H1 (cell line): ENCODE measurements at regions not wholly inside any gene's neighbourhood (a gene's known extent, or its start where the extent isn't known, plus 50 kb on each side); places are given as distances from the start of the nearest gene placed in this dataset.

ENCODE experiments used
- CTCF ChIA-PET: fragments of 300-600 bp; sonication (Branson Sonifier 250); formaldehyde crosslinking; loops from one replicate; lab custom pipeline; 2021; ENCODE audit not compliant: partially characterized antibody; lab: Charles Lee
- POLR2A ChIA-PET: fragments of 300-600 bp; sonication (Branson Sonifier 250); formaldehyde crosslinking; loops from one replicate; lab custom pipeline; 2021; ENCODE audit warnings: inconsistent platforms; ENCODE audit not compliant: partially characterized antibody; lab: Charles Lee
- DNase-seq, 2 experiments: peaks; one replicate each; pipeline versions ENCODE4 v3.0.0 to v3.0.0-alpha.2; 2010 to 2022; ENCODE audit warnings: low spot score in 2 of 2, low read depth in 1 of 2, mixed read lengths in 1 of 2
- FAIRE-seq: peaks from 2 replicates; lab custom pipeline; 2011; peaks lifted over from hg19 to GRCh38; lab: Jason Lieb, UNC
- H2AFZ ChIP-seq: 2 replicates; pipeline ENCODE4 v1.8.1; 2012; ENCODE audit warnings: low read length, inconsistent platforms
- H2AK5ac ChIP-seq: 2 replicates; pipeline ENCODE4 v1.6.1; 2013; ENCODE audit warnings: low read depth, low read length
- H2BK120ac ChIP-seq: replicated peaks from 2 replicates; pipeline ENCODE3; 2013; ENCODE audit warnings: low read depth, low read length, inconsistent platforms
- H2BK12ac ChIP-seq: 2 replicates; pipeline ENCODE4 v1.6.1; 2013; ENCODE audit warnings: low read depth, low read length
- H2BK15ac ChIP-seq: 2 replicates; pipeline ENCODE4 v1.6.1; 2013; ENCODE audit warnings: low read length
- H2BK20ac ChIP-seq: 2 replicates; pipeline ENCODE4 v1.6.1; 2013; ENCODE audit warnings: low read length
- H2BK5ac ChIP-seq: 2 replicates; pipeline ENCODE4 v1.6.1; 2013; ENCODE audit warnings: low read depth, low read length
- H3K14ac ChIP-seq: 2 replicates; pipeline ENCODE4 v1.6.1; 2013; ENCODE audit warnings: inconsistent platforms; ENCODE audit not compliant: insufficient read length
- H3K18ac ChIP-seq: 2 replicates; pipeline ENCODE4 v1.6.1; 2013; ENCODE audit warnings: low read length; ENCODE audit errors: extremely low read depth
- H3K23ac ChIP-seq: 2 replicates; pipeline ENCODE4 v1.6.1; 2013; ENCODE audit warnings: inconsistent platforms; ENCODE audit not compliant: insufficient read length
- H3K23me2 ChIP-seq: 2 replicates; pipeline ENCODE4 v1.6.1; 2013; ENCODE audit warnings: low read depth, low read length
- H3K27ac ChIP-seq: 2 replicates; pipeline ENCODE4 v1.6.1; 2011; ENCODE audit warnings: low read depth, low read length, inconsistent platforms
- H3K27me3 ChIP-seq, 4 experiments: replicated peaks in 1 of 4; 1 replicate in 1 of 4; 2 replicates in 3 of 4; pipeline versions ENCODE4 v1.6.1 to v1.8.1; 2011 to 2013; ENCODE audit warnings: low read length in 3 of 4, mild to moderate bottlenecking in 3 of 4, inconsistent platforms in 2 of 4, mixed read lengths in 2 of 4, moderate library complexity in 1 of 4; ENCODE audit not compliant: control insufficient read depth in 3 of 4, insufficient read depth in 3 of 4; ENCODE audit errors: extremely low read depth in 1 of 4
- H3K36me3 ChIP-seq, 4 experiments: 2 replicates each; pipeline versions ENCODE4 v1.6.1 to v1.8.1; 2011 to 2013; ENCODE audit warnings: mild to moderate bottlenecking in 4 of 4, low read length in 3 of 4, moderate library complexity in 2 of 4, control low read depth in 1 of 4, inconsistent platforms in 1 of 4; ENCODE audit not compliant: insufficient read depth in 4 of 4, control insufficient read depth in 2 of 4
- H3K4ac ChIP-seq: replicated peaks from 2 replicates; pipeline ENCODE3; 2013; ENCODE audit warnings: low read length, low read depth, mixed read lengths, inconsistent platforms; ENCODE audit not compliant: insufficient read length
- H3K4me1 ChIP-seq, 4 experiments: replicated peaks in 1 of 4; 1 replicate in 1 of 4; 2 replicates in 3 of 4; pipeline versions ENCODE4 v1.6.1 to v1.8.1; 2011 to 2013; ENCODE audit warnings: low read length in 3 of 4, inconsistent platforms in 2 of 4, mixed read lengths in 1 of 4; ENCODE audit not compliant: insufficient read depth in 4 of 4, control insufficient read depth in 3 of 4
- H3K4me2 ChIP-seq, 2 experiments: 2 replicates each; pipeline versions ENCODE4 v1.6.1 to v1.8.1; 2011 to 2013; ENCODE audit warnings: low read depth in 2 of 2, low read length in 2 of 2, control low read depth in 1 of 2, inconsistent platforms in 1 of 2, mild to moderate bottlenecking in 1 of 2; ENCODE audit not compliant: insufficient read depth in 1 of 2
- H3K4me3 ChIP-seq, 4 experiments: fragments of 200-600, 300-600 bp in 1 of 4; sonication (generic), shearing (Covaris generic), sonication (Bioruptor Twin) in 1 of 4; 2 replicates each; pipeline versions ENCODE4 v1.5.1 to v1.8.1; 2011 to 2016; ENCODE audit warnings: low read length in 4 of 4, low read depth in 3 of 4, control low read depth in 2 of 4, inconsistent platforms in 2 of 4, mild to moderate bottlenecking in 2 of 4, mixed read lengths in 1 of 4, moderate library complexity in 1 of 4; ENCODE audit not compliant: insufficient read depth in 2 of 4; ENCODE audit errors: extremely low read depth in 1 of 4
- H3K56ac ChIP-seq: replicated peaks from 2 replicates; pipeline ENCODE3; 2013; ENCODE audit warnings: low read depth, mild to moderate bottlenecking, mixed read lengths, low read length, inconsistent platforms; ENCODE audit not compliant: insufficient read length
- H3K79me1 ChIP-seq: 2 replicates; pipeline ENCODE4 v1.6.1; 2013; ENCODE audit warnings: low read depth, low read length, control low read depth
- H3K79me2 ChIP-seq, 2 experiments: 2 replicates each; pipeline versions ENCODE4 v1.6.1 to v1.8.1; 2012 to 2013; ENCODE audit warnings: low read length in 2 of 2, mild to moderate bottlenecking in 2 of 2, inconsistent platforms in 1 of 2; ENCODE audit not compliant: insufficient read depth in 2 of 2, control insufficient read depth in 1 of 2
- H3K9ac ChIP-seq, 4 experiments: replicated peaks in 1 of 4; 1 replicate in 1 of 4; 2 replicates in 3 of 4; pipeline versions ENCODE4 v1.6.1 to v1.8.1; 2011 to 2013; ENCODE audit warnings: low read depth in 3 of 4, low read length in 3 of 4, control low read depth in 2 of 4, mild to moderate bottlenecking in 2 of 4, moderate library complexity in 2 of 4, inconsistent platforms in 1 of 4; ENCODE audit errors: extremely low read depth in 1 of 4
- H3K9me3 ChIP-seq, 2 experiments: 2 replicates each; pipeline versions ENCODE4 v1.6.1 to v1.8.1; 2012 to 2013; ENCODE audit warnings: mild to moderate bottlenecking in 2 of 2, moderate library complexity in 2 of 2, control low read depth in 1 of 2, inconsistent platforms in 1 of 2, low read depth in 1 of 2, low read length in 1 of 2, mixed read lengths in 1 of 2; ENCODE audit not compliant: insufficient read depth in 2 of 2
- H4K20me1 ChIP-seq, 2 experiments: replicated peaks in 1 of 2; 2 replicates each; pipeline versions ENCODE3 to v1.8.1; 2011 to 2013; ENCODE audit warnings: inconsistent platforms in 2 of 2, low read length in 2 of 2, mild to moderate bottlenecking in 1 of 2; ENCODE audit not compliant: insufficient read depth in 2 of 2, control insufficient read depth in 1 of 2
- H4K5ac ChIP-seq: 2 replicates; pipeline ENCODE4 v1.6.1; 2013; ENCODE audit warnings: low read length, low read depth, mixed read lengths, inconsistent platforms; ENCODE audit not compliant: insufficient read length
- H4K8ac ChIP-seq: 2 replicates; pipeline ENCODE4 v1.8.0; 2013; ENCODE audit warnings: mild to moderate bottlenecking, moderate library complexity, low read length, inconsistent platforms; ENCODE audit not compliant: insufficient read depth; ENCODE audit errors: extremely low read depth
- H4K91ac ChIP-seq: replicated peaks from 2 replicates; pipeline ENCODE3; 2013; ENCODE audit warnings: low read length, mixed read lengths, inconsistent platforms; ENCODE audit not compliant: insufficient read length
- BCL11A ChIP-seq, 2 experiments: IDR thresholded peaks; one replicate each; pipeline ENCODE4 v1.6.1; 2011; ENCODE audit warnings: low read depth in 2 of 2, low read length in 2 of 2, mild to moderate bottlenecking in 2 of 2
- WGBS, 2 experiments: shearing (Covaris generic) in 1 of 2; methylation state at CpG; one replicate each; pipeline versions ENCODE4 v1.1.6 to v1.1.7; 2013 to 2015; ENCODE audit warnings: low lambda C conversion rate in 2 of 2, mixed read lengths in 2 of 2, inconsistent platforms in 1 of 2, low coverage in 1 of 2, missing lambda C conversion rate in 1 of 2; ENCODE audit not compliant: insufficient replicate concordance in 2 of 2, insufficient coverage in 1 of 2, insufficient read length in 1 of 2; ENCODE audit errors: extremely low coverage in 1 of 2, missing lambda C conversion rate in 1 of 2; 5-methylcytosine and 5-hydroxymethylcytosine counted together

DNA sequence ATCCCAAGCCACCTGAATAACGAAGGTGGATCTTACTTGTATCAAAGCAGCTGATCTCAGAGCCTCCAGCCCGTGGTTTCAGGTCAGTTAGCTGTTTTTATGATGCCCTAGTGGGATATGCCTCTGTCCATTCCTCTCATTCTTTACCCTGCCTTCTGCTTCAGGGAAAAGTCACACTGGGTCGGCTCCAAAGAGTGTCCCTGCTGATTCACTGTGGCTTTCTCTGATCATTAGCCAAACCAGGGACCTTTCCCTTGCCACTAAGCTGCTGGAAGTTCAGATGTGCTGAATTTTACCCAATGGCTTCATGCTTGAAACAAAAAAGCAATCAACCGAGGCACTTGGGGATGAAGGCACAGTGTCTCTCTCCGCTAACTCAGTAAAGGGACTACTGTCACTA, 170.2 kb upstream of the SALL1 start:
- no peaks in the 10 kb centered on the region for H3K36me3 ChIP-seq
- ChIA-PET CTCF (interaction anchor here (1.3 kb wide), 1 partner anchor 53 kb away, joined by 4 read pairs; no protein-coding TSS in a partner anchor), POLR2A (no interaction called here)
- no peak overlapping the region for H2BK12ac ChIP-seq
- 84% methylated on average over 5 of the region's 5 CpGs; no CpG with 5 or more reads in 1 of the 2 experiments for WGBS, 2 experiments
- no peak overlapping the region for H4K91ac ChIP-seq
- no peak overlapping the region for H3K4me3 ChIP-seq
- H3K56ac ChIP-seq = no peak overlapping the region
- no peak overlapping the region for H3K27ac ChIP-seq
- no peak overlapping the region for H2BK5ac ChIP-seq
- H2BK15ac ChIP-seq = no peak overlapping the region
- H3K23me2 ChIP-seq = no peaks in the 10 kb centered on the region
- no peak overlapping the region for H3K23ac ChIP-seq
- H3K9ac ChIP-seq = no peak overlapping the region
- H3K79me2 ChIP-seq = no peaks in the 10 kb centered on the region
- no peak overlapping the region for H3K4me2 ChIP-seq
- no peaks in the 10 kb centered on the region; a peak in 2 of 7 replicates for H3K4me1 ChIP-seq
- H3K9me3 ChIP-seq = no peaks in the 10 kb centered on the region
- H3K4ac ChIP-seq = no peak overlapping the region
- no peak for DNase-seq
- no peak for FAIRE-seq
- no peak overlapping the region for H4K8ac ChIP-seq
- H3K14ac ChIP-seq = no peak overlapping the region
- no peaks in the 10 kb centered on the region for H3K27me3 ChIP-seq
- H2BK120ac ChIP-seq = no peak overlapping the region
- no peak overlapping the region for H2AK5ac ChIP-seq
- H4K20me1 ChIP-seq = no peaks in the 10 kb centered on the region
- no peak overlapping the region for H2BK20ac ChIP-seq
- H3K79me1 ChIP-seq = no peaks in the 10 kb centered on the region
- no peak overlapping the region for H3K18ac ChIP-seq
- no peak overlapping the region for H2AFZ ChIP-seq
- H4K5ac ChIP-seq = no peak overlapping the region
- no peak for TF ChIP-seq BCL11A (IDR thresholded peaks at IDR 0.05; ENCODE audit: low read depth in 2 of 2, low read length in 2 of 2)
